DND-41 (cell line): ENCODE measurements at regions not wholly inside any gene's neighbourhood (a gene's known extent, or its start where the extent isn't known, plus 50 kb on each side); places are given as distances from the start of the nearest gene placed in this dataset.

Experiments
- CTCF ChIP-seq: IDR thresholded peaks from 2 replicates; pipeline ENCODE4 v1.5.1; 2012; ENCODE audit warnings: borderline replicate concordance, low read length, moderate library complexity, mild to moderate bottlenecking; ENCODE audit not compliant: poor library complexity, severe bottlenecking; ENCODE audit errors: extremely low read depth
- EZH2 ChIP-seq: IDR thresholded peaks from 3 replicates; pipeline ENCODE4 v1.6.1; 2012; ENCODE audit warnings: borderline replicate concordance, low read depth, mild to moderate bottlenecking, moderate library complexity, low read length, inconsistent platforms; ENCODE audit not compliant: severe bottlenecking

- no peak for TF ChIP-seq CTCF
- TF ChIP-seq EZH2: no peak
Observed at GRCh38 chr4:108546728-108547127, 73.6 kb upstream of the RPL34 start.
